ENCODE measurements at regions not wholly inside any gene's neighbourhood (a gene's known extent, or its start where the extent isn't known, plus 50 kb on each side); places are given as distances from the start of the nearest gene placed in this dataset.

DNA sequence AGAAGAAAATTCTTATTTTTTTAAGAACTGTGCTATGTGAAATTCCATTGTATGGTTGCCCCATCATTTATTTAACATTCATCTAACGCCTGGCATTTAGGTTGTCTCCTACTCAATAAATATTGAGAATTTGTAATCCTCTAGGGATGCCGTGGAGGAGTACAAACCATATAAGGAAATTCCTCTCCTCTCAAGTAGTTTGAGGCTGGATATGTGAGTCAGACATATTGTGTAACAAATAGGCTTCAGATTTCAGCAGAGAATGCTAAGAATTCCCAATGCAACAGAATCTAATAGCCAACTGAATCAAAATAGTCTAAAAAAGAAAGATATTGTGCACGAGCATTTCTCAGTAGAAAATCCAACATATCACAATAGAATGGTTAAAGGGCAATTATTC lies 174.7 kb downstream of the OTOR start:
- TF ChIP-seq, protein P1, sequence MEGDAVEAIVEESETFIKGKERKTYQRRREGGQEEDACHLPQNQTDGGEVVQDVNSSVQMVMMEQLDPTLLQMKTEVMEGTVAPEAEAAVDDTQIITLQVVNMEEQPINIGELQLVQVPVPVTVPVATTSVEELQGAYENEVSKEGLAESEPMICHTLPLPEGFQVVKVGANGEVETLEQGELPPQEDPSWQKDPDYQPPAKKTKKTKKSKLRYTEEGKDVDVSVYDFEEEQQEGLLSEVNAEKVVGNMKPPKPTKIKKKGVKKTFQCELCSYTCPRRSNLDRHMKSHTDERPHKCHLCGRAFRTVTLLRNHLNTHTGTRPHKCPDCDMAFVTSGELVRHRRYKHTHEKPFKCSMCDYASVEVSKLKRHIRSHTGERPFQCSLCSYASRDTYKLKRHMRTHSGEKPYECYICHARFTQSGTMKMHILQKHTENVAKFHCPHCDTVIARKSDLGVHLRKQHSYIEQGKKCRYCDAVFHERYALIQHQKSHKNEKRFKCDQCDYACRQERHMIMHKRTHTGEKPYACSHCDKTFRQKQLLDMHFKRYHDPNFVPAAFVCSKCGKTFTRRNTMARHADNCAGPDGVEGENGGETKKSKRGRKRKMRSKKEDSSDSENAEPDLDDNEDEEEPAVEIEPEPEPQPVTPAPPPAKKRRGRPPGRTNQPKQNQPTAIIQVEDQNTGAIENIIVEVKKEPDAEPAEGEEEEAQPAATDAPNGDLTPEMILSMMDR (IDR thresholded peaks at IDR 0.05; ENCODE audit: insufficient read depth, low read depth, low read length): no peak
- TF ChIP-seq EZH2 (IDR thresholded peaks at IDR 0.05; ENCODE audit: insufficient read depth, low read length): no peak
